GM12874 (cell line): ENCODE measurements at regions not wholly inside any gene's neighbourhood (a gene's known extent, or its start where the extent isn't known, plus 50 kb on each side); places are given as distances from the start of the nearest gene placed in this dataset.

ENCODE experiments used
- TF ChIP-seq, protein P1 (sequence below): IDR thresholded peaks from 2 replicates; pipeline ENCODE4 v1.5.1; 2011; ENCODE audit warnings: low read depth, mild to moderate bottlenecking, control low read depth, low read length, moderate library complexity; ENCODE audit not compliant: insufficient read depth

DNA sequence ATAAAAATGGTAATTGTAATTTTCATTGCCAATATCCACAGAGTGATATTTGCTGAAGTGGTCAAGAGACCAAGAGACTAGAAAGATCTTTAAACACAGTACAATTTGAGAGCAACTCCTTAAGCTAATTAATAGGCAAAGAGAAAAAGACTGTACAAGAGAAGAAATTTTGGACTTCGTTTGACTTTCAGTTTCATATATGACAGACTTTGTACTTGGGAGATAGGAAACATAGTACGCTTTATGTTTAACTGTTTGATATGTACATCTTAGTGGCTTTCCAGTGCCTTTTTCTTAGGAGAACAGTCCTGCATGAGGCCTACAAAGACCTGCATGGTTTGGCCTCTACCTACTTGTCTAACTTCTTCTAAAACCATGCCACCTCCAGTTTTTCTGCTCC is 1118.1 kb downstream of the TRHDE start:
- TF ChIP-seq, protein P1, sequence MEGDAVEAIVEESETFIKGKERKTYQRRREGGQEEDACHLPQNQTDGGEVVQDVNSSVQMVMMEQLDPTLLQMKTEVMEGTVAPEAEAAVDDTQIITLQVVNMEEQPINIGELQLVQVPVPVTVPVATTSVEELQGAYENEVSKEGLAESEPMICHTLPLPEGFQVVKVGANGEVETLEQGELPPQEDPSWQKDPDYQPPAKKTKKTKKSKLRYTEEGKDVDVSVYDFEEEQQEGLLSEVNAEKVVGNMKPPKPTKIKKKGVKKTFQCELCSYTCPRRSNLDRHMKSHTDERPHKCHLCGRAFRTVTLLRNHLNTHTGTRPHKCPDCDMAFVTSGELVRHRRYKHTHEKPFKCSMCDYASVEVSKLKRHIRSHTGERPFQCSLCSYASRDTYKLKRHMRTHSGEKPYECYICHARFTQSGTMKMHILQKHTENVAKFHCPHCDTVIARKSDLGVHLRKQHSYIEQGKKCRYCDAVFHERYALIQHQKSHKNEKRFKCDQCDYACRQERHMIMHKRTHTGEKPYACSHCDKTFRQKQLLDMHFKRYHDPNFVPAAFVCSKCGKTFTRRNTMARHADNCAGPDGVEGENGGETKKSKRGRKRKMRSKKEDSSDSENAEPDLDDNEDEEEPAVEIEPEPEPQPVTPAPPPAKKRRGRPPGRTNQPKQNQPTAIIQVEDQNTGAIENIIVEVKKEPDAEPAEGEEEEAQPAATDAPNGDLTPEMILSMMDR: no peak

DNA sequence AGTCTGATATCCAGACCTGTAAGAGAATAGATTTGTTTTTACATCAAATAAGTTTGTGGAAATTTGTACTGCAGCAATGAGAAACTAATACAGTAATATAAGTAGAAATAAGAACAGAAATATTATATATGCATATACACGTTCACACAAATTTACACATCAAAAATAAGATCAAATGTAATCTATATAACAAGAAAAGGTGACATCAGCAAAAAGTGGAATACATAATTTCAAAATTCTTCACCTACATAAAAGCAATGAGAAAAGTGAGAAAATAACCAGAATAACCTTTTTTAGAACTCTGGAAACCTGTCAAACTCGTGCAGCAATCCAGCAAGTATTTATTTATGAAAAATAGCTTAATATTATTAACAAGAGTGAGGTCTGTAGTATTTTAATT is 1124.6 kb upstream of the ATXN7L3B start:
- TF ChIP-seq, protein P1: no peak

DNA sequence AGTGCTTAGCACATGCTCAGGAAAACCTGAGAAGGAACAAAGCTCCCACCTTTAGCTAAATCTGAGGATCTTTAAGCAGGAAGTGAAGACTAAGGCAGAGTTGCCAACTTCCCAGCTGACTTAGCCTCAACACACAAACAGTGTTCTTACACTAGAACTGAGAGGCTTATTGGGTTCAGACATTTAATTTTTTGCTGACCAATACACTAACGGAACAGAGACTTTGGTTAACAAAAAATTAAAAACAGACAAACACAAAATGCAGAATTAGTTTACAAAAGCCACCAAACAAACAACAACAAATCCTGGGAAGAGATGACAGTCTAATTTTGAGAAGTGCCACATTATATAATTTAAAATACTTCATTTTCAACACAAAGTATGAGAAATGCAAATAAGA is 1123.7 kb upstream of the ATXN7L3B start:
- TF ChIP-seq, protein P1: no peak

DNA sequence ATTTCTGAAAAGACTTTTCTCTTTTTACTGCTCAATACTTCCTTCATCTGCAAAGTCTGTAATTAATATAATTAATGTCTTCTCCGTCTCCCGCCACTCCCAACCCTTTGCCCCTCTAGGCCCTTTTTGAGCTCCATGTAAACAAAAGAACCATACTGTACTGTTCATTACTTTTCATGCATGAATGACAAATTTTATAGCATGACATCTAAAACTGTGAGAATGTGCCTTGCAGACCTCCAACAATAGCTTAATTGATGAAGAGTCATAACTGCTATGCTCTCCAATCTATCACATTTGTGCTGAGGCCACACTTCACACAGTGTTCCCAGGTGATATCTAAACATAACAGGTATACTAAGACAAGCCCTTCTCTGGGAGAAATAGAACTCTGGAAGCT is 1122.7 kb upstream of the ATXN7L3B start:
- TF ChIP-seq, protein P1: no peak

DNA sequence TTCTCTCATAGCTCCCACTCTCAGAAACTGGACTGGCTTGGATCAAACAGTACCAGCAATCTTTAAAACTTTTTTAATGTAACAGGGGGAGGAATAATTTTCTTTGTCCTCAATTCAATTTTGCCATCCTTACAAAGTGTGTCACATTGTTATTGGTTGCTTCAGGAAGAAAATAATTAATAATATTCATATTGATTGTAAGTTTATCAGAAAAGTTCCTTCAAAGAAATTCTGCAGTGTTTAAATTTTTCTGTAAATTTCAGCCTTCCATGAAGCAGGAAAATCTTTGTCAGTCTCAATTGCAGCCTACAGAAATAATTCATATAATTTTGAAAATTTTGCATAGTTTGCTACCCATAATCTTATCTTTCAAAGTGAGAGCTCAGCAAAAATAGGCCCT is 1119.1 kb upstream of the ATXN7L3B start:
- TF ChIP-seq, protein P1: no peak

DNA sequence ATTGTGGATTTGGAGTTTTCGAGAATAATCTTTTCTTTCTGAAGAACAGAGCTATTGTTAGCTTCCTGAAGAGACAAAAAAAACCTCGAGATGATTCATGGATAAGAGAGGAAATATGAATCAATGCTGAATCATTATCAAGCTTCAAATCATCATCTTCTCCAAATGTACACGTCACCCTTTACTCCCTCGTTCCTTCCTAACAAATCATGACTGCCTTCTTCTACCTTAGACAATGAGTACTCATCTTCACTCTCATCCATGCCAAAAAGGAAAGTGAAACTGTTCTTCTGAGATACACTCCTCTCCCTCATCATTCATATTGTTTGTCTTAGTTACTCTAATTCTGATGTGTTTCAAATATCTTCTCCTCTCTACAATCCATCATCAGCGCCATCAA is 1115.8 kb upstream of the ATXN7L3B start:
- TF ChIP-seq, protein P1: no peak

DNA sequence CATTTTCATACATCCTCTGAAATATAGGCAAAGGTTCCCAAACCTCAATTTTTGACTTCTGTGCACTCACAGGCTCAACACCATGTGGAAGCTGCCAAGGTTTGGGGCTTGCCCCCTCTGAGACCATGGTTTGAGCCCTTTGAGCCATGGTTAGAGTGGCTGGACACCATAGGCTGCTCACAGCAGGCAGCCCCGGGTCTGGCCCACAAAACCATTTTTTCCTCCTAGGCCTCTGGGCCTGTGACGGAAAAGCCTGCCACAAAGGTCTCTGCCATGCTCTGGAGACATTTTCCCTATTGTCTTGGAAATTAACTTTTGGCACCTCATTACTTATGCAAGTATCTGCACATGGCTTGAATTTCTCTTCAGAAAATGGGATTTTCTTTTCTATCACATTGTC is 1113.2 kb upstream of the ATXN7L3B start:
- TF ChIP-seq, protein P1: no peak
